Left cardiac atrium (tissue), 4 donors: ENCODE measurements at regions not wholly inside any gene's neighbourhood (a gene's known extent, or its start where the extent isn't known, plus 50 kb on each side); places are given as distances from the start of the nearest gene placed in this dataset.
A peak's percentile ranks its signal among the peaks of the same experiment; 100 is the strongest.
"Not testable (repeated sequence)": the region's sequence is repeated elsewhere in the genome, so short reads cannot be mapped to it uniquely, and the experiment has no call there.

Source experiments
- ATAC-seq, 2 donors: fragments of 200-7000 bp; cut with Tn5 transposase; one replicate each; pipeline ENCODE4 v1.9.1; 2020; ENCODE audit warnings: mild to moderate bottlenecking in 2 of 2, moderate library complexity in 2 of 2
- DNase-seq: peaks from one replicate; pipeline ENCODE4 v3.0.0-alpha.2; 2020
- intact Hi-C, 2 donors: fragments of 100-400 bp; cut with DNase I; formaldehyde crosslinking; loops; one replicate each; pipeline versions ENCODE4 v1.14.1 to v1.15.1; 2022 to 2023
- donor health status: DM: no; HTN: yes; CAD: no.
- donor health status: DM: no; HTN: yes; CAD: no; lungs with severe emphysema.
- donor health status: DM: yes; HTN: yes; CAD: no.
- donor health status: Dilated cardiomyopathy.

GRCh38 chr11:69205743-69206612 lies 50.2 kb downstream of the SMIM38 start:
- intact Hi-C loops, result no loop called here
- no peak for DNase-seq
- ATAC-seq, result no peak

GRCh38 chr11:69206613-69206965 lies 50.9 kb downstream of the SMIM38 start:
- ATAC-seq, intact Hi-C loops, DNase-seq: not testable (repeated sequence)

- intact Hi-C loops, result no loop called here
- ATAC-seq (no peak), DNase-seq (no peak)
These were observed 51.6 kb downstream of the SMIM38 start for GRCh38 chr11:69207165-69207889.

GRCh38 chr11:69208190-69209037 lies 52.7 kb downstream of the SMIM38 start:
- DNase-seq, result no peak
- no peak for ATAC-seq
- intact Hi-C loops, result no loop called here

GRCh38 chr11:69209038-69209350 lies 53.3 kb downstream of the SMIM38 start:
- ATAC-seq (no peak), DNase-seq (no peak)
- intact Hi-C loops, result no loop called here

- DNase-seq (no peak), ATAC-seq (no peak)
- intact Hi-C loops, result loop anchor here in 1 of 2 donors (5.0 kb wide), 1 partner anchor 77 kb away; no protein-coding TSS in a partner anchor
These were observed 53.9 kb downstream of the SMIM38 start for GRCh38 chr11:69209421-69210309.

- ATAC-seq, result peak in 1 of 2 donors; percentile 42
- intact Hi-C loops, result loop anchor here in 1 of 2 donors (5.0 kb wide), 1 partner anchor 78 kb away; no protein-coding TSS in a partner anchor
- no peak for DNase-seq
These were observed 54.7 kb downstream of the SMIM38 start for GRCh38 chr11:69210310-69211035.

- DNase-seq, result no peak
- intact Hi-C loops, result loop anchor here in 1 of 2 donors (5.0 kb wide), 1 partner anchor 79 kb away; no protein-coding TSS in a partner anchor
- no peak for ATAC-seq
These were observed 55.8 kb downstream of the SMIM38 start for GRCh38 chr11:69211540-69211919.

- DNase-seq, result no peak
- ATAC-seq, result no peak
- intact Hi-C loops, result loop anchor here in 1 of 2 donors (5.0 kb wide), 1 partner anchor 80 kb away; no protein-coding TSS in a partner anchor
These were observed 56.4 kb downstream of the SMIM38 start for GRCh38 chr11:69211920-69212797.

- intact Hi-C loops, result loop anchor here in 1 of 2 donors (5.0 kb wide), 1 partner anchor 80 kb away; no protein-coding TSS in a partner anchor
- DNase-seq (no peak), ATAC-seq (no peak)
These were observed 57.0 kb downstream of the SMIM38 start for GRCh38 chr11:69212798-69213110.

- intact Hi-C loops, result loop anchor here in 1 of 2 donors (5.0 kb wide), 1 partner anchor 81 kb away; no protein-coding TSS in a partner anchor
- ATAC-seq, result no peak
- DNase-seq, result no peak
These were observed 57.6 kb downstream of the SMIM38 start for GRCh38 chr11:69213316-69213715.

GRCh38 chr11:69213964-69214363 lies 58.2 kb downstream of the SMIM38 start:
- intact Hi-C loops, result loop anchor here in 1 of 2 donors (5.0 kb wide), 1 partner anchor 82 kb away; no protein-coding TSS in a partner anchor
- DNase-seq (no peak), ATAC-seq (no peak)

GRCh38 chr11:69215216-69215615 lies 59.5 kb downstream of the SMIM38 start:
- no peak for DNase-seq
- intact Hi-C loops, result no loop called here
- no peak for ATAC-seq

GRCh38 chr11:69215784-69216415 lies 60.2 kb downstream of the SMIM38 start:
- intact Hi-C loops, result no loop called here
- DNase-seq (no peak), ATAC-seq (no peak)

GRCh38 chr11:69216647-69217051 lies 60.9 kb downstream of the SMIM38 start:
- intact Hi-C loops, result no loop called here

More at GRCh38 chr11:69216647-69217051, 60.9 kb downstream of the SMIM38 start:
- no peak for ATAC-seq
- no peak for DNase-seq
